ENCODE measurements at regions not wholly inside any gene's neighbourhood (a gene's known extent, or its start where the extent isn't known, plus 50 kb on each side); places are given as distances from the start of the nearest gene placed in this dataset.
"Not testable (repeated sequence)": the region's sequence is repeated elsewhere in the genome, so short reads cannot be mapped to it uniquely, and the experiment has no call there.

DNA sequence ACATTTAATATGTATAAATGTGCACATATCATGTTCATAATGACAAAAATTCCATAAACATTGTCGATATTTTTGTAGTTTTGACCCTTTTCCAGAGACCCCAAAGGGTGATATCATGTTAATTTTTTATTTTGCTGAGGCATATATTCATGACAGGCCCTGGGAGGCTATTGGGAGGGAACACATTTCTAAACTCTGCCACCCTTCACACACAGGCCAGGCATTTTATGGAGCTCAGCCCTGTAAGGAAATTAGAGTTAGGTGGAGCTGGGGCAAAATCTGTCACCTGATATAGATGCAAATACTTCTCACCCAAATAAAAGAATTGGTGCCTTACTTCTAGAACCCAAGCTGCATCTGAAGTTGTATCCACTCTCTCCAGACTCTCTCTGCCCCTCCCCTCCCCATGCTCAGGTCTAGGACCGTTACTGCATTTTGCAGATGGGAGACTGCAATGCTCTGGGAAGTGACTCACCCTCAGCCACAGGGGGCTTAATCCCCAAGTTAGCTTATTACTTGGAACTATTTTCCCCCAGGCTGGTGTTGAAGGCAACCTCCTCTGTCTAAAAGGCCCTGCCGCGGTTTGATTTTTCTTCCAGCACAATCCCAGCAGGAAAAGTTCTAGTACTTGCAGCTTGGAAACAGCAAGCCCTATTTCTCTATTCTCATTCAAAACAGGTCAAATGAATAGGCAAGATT, 238.9 kb downstream of the EMP1 start:
- no peak for DNase-seq

DNA sequence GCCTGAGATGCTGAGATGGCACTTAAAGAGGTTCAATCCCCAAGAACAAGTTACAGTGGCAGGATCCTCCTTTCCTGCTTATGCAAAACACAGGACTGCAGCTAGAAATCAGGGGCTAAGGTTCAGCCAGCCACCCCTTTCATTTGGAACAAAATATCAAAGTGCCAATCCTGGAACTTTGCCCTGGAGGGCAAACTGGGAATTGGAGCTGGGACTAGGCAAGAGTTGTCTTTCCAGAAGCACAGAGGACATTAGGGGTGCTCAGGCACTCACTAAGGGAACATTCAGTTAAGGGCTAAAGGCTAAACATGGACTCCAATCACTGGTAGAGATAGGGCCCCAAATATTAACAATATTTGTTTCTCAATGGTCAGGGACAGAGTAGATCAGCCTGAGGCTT, 237.2 kb downstream of the EMP1 start:
- no peak for DNase-seq

DNA sequence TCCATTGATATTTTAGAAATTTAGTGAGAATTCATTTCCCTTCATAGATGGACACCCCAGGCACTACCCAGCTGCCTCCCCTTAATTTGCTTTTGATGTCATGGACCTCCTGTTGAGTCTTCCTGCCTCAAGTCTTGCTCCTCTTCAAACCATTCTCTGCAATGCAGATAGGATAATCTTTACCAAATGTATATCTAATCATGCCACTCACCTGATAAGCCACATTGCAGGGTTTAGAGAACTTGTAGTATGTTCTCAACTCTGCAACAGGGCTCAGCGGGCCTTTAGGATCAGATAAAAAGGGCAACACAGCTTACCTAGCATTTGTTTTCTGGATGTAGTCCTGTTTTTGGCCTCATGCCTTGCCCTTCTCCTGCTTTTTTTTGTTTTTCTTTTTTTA, 234.5 kb downstream of the EMP1 start:
- DNase-seq = no peak

DNA sequence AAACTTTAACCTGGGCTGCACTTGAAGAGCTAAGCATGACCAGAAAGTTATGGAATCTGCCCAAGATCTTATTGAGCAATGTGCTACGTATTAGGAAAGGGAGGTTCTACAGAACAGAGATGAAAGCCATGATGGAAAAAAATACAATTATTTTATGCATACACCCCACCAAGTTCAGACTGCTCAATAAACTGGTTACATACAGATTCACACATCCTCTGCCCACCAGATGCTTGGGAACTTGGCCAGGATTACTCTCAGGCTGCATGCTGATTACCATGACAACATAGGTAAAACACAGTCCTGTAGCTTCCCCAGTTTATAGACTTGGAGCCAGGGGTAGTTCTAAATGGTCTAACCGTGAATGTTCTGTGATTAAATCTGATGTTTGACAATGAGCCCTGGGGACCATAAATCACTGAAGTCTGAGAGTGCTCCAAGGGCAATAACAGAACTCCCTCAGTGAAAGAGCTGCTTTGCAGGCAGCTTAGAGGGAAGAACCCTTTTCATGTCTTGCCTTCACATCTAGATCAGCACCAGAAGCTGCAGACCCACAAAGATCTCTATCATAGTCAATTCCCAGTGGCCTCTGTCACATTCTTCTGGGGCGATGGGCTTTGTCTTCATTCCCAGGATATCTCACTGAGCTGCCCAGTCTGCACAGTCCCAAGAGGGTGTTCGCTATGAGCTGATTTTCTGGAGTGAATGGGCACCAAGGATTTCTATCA, 232.2 kb downstream of the EMP1 start:
- DNase-seq = no peak

DNA sequence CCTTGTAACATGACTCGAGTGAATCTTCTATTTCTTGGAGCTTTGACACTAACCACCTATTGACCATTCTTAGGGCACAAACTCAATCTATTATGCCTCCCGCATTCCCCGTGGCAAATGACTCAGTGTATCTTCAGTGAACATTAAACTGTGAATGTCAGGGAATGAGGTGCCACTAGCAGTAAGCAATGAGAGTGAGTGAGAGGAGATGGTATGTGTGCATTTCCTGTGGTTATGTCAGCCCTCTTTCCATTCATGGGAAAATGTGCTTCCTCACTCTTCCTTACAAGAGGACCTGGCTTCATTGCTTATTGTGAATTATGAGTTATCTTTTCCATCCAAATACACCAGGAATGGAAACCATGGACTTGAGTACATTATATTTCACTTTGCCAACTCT, 229.2 kb downstream of the EMP1 start:
- no peak for DNase-seq

DNA sequence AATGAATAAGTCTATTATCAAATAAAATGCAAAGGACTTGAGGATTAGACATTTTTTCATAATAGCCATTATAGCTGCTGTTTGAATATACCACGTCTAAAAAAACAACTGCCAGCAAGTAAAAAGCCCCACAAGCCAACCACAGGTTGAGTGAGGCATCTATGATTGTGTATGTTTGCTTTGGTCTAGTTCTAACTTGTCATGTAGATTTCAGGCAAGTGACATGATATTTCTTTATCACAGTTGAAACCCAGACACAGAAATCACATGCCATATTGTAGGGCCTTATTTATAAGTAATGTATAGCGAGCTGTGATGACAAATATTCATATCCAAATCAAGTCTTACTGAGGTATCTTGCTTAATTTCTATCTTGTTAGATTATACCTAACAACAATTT, 225.8 kb downstream of the EMP1 start:
- DNase-seq = no peak

DNA sequence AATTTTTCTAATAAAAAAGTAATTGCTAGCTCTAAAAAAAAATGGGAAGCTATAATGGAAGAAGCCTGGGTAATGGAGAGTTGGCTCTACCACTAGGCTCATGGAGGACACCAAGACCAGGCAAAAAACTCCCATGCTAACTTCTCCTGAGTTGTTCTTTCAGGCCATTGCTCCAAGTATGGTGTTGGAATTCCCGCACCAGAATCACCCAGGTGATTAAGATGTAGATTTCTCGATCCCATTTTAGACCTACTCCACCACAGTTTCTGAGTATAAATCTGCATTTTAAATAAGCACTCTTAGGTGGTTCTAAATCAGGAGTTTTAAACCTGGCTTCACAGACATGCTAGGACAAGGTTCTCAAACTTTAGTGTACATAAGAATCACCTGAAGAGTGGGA, 221.0 kb downstream of the EMP1 start:
- no peak for DNase-seq

DNA sequence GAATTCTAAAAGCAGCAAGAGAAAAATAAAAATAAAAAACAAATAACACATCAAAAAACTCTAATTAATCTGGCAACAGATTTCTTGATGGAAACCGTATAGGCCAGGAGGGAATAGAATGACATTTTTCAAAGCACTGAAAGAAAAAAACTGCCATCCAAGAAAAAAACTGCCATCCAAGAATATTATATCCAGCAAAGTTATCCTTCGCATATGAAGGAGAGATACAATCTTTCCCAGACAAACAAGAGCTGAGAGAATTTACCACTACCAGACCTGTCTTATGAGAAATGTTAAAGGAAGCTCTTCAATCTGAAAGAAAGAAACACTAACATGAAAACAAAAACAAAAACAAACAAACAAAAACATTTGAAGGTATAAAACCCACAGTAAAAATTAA, 214.8 kb downstream of the EMP1 start:
- DNase-seq = no peak

DNA sequence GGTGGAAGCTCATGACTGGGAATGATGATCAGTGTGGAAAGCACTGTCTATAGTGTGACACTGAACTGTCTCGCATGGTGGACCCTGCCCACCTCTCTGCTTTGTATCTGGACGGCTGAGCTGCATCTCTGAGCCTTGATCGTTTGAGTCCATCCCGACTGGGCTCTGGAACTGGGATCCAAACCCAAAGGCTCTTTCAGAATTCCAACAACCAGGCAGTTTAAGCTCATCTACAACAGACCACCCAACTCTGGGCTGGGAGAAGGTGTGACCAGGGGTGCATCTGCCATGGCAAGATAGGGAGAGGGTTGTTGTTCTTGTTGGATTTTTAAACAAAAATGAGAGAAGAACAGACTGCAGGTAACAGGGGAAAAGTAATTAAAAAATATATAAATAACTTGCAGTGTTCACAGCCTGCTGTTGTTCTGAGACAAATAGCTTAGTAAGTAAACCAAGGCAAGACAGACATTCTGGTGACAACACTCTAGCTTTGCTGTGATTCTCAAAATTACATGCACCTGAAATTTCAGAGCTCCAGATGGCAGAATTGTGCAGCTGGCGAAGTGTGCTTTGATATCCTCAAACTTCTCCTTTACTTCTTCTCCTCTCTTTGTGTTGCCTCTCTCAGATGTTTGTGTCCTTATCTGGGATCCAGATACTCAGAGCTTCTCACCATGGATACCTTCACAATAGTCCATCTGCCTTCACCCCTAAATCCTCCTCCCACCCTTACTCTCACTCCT, 209.6 kb downstream of the EMP1 start:
- no peak for DNase-seq

DNA sequence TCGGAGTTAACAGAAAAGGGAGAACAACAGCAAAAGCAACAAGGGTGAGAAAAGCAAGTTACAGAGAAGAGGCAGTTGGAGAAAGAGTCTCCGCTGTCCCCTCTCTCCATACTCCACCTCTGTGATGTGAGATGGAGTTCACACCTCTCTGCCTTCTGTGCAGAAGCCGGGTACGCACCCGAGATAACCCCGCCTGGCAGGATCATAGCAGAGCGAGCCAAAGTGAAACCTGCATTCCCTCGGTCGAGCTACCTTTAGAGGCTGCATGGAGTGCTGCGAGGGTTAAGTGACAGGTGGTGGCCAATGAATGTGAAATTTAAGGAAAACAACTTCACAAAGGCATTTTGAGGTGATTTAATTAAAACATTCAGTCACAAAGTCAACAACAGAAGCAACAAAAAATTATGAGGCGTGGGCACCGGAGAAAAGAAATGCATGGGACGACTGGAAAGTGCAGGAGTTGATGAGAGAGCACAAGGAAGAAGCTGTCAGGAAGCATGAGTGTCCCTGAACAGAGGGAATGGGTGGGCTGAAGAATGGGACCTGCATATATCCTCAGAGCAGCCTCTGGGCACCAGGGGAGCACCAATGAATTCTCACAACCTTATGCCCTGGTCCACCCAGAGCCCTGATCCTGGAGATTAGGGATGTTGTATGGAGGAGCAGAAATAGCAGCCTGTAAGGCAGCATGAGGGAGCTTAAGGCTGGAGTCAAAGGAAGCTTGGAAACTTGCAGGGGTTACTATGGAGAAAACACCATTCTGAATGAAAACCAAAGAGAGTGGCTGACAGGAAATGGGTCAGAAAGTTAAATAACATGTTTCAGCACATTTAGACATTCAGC, 208.3 kb downstream of the EMP1 start:
- no peak for DNase-seq

DNA sequence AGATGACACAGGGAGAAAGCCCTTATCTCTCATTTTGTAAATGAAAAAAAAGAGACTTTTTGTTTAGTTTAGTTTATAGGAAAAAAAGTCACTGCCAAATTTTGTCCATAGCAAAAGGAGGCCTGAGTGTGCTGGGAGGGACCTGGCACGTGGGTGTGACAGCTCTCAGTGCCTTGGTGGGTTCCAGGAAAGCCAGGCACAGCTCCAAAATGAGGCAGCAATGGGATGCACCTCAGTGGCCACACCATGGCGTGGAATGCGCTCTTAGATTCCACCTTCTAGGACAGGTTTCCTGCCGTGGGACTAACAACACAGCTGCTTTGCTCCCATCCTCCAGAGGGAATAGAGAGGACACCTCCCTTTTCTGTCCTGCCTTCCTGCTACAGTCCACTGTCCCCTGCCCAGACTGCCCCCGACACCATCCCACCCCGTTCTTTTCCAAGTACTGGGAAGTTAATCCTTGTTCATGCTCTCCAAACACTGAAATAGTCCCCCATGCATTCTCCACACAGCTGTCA, 207.6 kb downstream of the EMP1 start:
- DNase-seq = no peak

DNA sequence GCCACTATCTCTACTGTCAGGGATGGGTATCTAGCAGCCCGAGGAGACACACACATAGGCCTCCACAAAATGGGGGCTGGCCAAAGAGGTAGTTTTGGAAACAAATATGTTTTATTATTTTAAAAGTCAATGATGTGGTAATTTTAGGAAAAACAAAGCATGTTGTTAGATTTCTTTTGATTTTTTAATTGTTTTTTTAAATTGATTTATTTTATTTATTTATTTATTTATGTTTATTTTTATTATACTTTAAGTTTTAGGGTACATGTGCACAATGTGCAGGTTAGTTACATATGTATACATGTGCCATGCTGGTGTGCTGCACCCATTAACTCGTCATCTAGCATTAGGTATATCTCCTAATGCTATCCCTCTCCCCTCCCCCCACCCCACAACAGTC, 194.8 kb downstream of the EMP1 start:
- not testable (repeated sequence) for DNase-seq

DNA sequence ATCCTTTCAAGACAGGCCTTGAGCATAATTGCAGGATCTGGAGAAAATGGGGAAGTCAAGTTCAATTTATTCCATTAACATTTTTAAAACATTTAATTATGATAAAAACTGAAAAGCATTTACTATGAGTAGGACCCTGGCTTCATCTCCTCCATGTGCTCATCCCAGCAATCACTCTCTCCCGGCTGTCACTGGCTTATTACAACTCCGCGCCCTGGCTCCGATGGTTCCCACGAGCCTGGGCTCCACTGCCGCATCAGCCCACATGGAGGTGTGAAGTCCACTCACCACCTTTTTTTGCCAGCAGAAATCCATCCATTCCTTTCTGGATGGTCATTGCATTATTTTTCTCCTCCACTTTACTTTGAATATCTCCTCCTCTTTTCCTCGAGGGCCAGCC, 194.4 kb downstream of the EMP1 start:
- no peak for DNase-seq

DNA sequence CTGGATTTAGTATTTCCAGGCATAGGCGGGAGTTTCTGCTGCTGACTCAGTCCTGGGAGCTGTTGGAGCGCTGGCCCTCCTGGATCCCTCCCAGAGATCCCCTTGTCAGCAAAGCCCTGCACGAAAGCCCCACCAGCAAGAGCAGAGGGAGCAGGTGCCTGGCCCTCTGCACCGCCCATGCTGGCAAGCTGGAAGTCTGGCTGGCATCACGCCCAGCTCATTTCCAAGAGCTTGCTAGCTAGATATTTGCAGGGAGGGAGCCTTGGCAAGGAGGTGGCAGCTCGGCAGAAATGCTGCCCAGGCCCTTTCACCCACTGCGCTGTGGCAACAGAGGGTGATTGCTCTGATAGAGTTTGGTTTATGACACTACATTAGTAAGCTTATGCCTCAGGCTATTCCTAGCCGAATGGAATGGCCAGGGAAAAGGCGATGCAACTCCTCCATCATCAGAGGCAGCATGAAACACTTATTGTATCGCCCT, 193.9 kb downstream of the EMP1 start:
- no peak for DNase-seq

DNA sequence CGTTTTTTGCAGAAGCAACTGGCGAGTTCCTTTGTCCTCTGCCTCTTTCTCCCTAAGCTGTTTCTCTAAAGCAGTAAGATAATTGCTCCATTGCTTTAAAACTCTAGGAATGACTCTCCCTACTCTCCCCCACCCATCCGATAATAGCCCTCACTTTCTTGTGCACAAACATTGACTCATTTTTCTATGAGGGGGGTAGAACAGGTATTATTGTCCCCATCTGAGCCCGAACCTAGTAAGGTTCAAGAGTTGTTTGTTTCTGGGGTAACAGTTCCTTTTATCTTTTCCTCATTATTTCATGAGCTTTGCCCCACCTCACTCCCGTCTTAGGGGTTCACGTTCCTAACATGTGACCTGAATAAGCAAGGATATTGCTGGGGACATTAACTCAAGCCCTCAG, 190.6 kb downstream of the EMP1 start:
- DNase-seq = no peak

DNA sequence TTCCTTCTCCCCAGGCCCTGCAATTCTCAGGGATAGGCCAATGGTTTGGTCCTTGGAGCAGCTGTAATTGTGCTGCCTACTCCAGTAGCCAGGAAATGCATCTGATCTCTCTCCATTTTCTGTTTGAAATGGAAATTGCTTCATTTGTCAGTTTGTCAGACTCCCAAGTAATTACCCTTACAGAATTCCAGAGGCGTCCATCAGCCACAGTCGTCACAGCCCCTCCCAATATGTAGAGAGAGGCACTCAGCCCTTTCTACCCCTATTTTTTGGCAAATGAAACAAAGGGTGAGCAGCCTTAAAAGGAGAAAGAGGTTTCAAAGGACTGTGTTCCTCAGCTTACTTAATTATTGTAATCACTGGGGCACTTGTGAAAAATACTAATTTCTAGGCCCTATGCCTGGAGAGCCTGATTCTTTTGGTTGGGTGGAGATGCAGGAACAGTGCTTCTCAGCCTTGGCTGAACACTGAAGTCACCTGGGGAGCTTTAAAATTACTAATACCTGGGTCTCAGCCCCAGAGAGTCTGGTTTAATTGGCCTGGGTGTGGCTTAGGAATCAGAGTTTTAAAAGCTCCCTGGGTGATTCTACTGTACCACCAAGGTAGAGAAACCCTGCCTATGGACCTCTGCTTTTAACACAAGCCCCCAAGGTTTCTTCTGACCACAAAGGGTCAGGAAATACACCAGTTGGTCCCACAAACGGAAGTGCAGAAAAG, 190.0 kb downstream of the EMP1 start:
- no peak for DNase-seq

DNA sequence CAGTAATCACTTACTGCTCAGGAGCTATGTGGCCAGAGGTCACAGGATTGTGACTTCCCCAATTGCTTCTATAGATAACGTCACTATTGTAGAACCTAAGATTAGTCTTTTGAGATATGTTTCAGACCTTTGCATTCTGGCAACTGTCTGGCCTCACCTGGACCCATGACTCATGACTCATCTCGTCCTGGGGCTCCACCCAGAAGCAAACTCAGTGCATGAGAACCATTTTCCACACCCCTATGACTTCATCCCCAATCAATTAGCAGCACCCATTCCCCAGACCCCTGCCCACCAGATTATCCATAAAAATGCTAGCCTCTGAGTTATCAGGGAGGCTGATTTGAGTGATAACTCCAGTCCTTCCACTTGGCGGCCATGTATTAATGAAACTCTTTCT, 186.9 kb downstream of the EMP1 start:
- DNase-seq = no peak

DNA sequence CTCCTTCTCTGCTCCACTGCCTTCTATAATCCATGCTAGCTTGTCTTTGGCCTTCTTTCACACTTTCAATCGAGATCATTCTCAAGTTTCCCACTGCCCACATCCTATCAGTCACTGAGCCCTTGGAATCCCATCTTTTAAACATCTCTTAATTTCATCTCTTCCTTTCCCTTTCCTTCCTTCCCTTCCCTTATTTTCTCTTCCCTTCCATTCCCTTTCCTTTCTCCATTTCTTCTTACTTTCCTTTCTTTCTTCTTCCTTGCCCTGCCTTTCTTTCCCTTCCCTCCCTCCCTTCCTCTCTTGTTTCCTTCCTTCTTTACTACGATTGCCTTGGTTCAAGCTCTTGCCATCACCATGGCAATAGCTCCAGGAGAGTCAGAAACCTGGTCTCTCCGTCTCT, 183.8 kb downstream of the EMP1 start:
- DNase-seq = no peak

DNA sequence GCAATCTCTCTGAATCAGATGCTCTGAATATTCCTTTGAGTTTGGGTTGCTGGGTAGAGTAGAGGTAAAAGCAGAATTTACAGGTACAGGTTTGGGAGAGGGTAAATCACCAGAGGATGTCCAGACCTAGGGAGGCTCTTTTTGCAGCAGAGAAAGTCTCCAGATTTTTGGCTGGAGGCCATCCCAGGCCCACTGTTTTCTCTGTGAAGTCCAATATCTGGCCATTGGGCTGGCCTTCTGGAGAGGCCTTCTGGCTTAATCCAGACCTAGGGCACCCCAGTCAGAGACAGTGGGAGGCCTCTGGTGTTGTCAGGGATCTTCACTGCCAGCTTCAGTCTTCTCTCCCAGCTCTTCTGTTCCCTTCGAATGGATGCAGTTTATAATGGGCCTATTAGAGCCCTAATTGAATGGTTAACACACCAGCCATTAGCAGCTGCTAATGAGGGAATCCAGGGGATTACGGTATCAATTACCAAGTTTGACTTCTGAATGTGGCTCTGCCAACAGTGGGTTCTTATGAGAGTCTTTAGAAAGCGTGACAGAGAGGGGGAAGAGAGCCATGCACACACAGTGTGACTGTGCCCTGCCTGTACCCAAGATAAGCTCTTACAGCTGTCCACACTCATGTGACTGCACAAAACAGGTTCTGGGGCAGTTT, 183.1 kb downstream of the EMP1 start:
- DNase-seq = no peak

DNA sequence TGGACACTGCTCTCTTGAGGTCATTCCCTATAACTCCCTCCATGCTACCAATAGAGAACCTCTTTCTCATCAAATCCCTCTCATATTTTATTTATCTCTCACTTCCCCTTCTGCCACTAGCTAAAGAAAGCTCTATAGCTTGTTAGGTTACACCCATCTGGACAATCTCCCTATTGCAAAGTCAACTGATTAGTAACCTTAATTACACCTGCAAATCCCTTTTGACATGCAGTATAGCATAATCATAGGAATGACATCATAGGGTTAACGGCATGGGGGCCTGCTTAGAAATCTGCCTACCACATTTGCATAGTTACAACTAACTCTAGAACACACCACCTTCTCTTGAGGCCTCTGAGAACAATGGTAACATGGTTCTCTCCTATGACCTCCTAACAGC, 181.2 kb downstream of the EMP1 start:
- DNase-seq = no peak

DNA sequence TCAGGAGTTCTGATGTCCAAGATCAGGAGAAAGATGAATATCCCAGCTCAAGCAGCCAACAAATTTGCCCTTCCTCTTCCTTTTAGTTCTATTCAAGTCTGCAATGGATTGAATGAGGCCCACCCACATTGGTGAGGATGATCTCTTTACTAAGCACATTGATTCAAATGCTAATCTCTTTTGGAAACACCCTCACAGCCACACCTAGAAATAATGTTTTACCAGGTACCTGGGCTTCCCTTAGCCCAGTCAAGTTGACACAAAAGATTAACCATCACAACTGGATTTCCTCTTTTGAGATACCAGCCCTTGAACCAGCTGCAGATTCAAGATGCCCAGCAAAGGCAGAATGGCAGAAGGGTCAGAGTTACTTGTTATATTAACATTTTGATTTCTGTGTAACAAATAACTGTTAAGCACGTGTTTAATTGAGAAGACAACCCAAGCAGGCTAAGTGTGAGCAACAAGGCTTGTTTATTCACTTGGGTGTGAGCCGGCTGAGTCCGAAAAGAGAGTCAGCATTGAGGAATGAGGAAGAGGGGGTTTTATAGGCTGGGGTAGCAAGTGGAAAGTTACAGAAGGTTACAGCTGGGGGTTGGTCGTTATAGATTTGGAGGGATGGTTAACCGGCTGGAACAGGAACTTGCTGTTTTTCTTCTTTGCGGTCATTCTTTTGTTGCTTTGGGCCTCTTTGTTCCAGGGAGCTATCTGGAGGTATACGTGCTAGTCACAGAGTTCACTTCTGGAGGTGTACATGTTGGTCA, 180.3 kb downstream of the EMP1 start:
- DNase-seq = no peak
